ENCODE measurements at regions not wholly inside any gene's neighbourhood (a gene's known extent, or its start where the extent isn't known, plus 50 kb on each side); places are given as distances from the start of the nearest gene placed in this dataset.
A peak's percentile ranks its signal among the peaks of the same experiment; 100 is the strongest.

DNA sequence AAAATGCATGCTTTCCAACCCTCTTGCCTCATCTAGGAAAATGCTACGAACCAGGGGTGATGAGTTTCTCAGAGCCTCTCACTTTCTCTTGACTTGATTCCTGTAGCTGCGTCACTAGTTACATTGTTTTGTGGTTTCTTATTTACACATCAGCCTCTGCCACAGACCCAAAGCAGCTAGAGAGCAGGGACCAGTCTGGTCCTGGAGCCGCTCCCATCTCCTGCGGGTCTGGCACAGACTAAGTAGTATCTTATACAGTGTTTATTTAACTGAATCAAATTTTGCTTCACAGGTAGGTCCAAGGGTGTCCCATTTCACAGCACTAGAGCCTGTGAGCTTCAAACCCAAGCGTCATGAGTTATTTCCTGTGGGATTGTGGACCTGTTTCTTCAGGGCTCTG lies 310.5 kb downstream of the MYCN start:
- H3K4me1 ChIP-seq = peaks cover 11% of the 10 kb centered on the region
- H3K4me3 ChIP-seq (ENCODE audit: low read depth, low read length) = no peak overlapping the region
- peaks cover 12% of the 10 kb centered on the region for H3K9me3 ChIP-seq
- TF ChIP-seq, protein P1, sequence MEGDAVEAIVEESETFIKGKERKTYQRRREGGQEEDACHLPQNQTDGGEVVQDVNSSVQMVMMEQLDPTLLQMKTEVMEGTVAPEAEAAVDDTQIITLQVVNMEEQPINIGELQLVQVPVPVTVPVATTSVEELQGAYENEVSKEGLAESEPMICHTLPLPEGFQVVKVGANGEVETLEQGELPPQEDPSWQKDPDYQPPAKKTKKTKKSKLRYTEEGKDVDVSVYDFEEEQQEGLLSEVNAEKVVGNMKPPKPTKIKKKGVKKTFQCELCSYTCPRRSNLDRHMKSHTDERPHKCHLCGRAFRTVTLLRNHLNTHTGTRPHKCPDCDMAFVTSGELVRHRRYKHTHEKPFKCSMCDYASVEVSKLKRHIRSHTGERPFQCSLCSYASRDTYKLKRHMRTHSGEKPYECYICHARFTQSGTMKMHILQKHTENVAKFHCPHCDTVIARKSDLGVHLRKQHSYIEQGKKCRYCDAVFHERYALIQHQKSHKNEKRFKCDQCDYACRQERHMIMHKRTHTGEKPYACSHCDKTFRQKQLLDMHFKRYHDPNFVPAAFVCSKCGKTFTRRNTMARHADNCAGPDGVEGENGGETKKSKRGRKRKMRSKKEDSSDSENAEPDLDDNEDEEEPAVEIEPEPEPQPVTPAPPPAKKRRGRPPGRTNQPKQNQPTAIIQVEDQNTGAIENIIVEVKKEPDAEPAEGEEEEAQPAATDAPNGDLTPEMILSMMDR (IDR thresholded peaks at IDR 0.05; ENCODE audit: low read depth, low read length) = no peak
- H3K27me3 ChIP-seq = no peaks in the 10 kb centered on the region
- peak; percentile 98 for DNase-seq
- H3K36me3 ChIP-seq = no peaks in the 10 kb centered on the region

DNA sequence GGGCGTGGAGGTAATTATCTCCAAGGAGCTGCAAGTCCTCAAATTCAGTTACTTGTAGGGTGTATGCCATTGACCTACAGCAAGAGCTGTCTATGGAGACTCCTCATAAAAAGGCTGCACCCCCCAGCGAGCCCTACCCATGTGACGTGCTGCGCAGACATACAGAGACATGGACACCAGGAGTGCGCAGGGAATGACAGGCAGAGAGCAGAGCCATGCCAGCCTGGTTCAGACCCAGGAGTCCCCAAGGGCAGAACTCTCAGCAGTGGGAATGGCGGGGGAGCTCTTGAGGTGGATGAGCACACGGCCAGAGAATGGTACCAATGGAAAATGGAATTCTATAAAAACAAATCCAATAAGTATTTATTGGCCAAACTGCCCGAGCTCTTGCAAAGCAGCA lies 310.1 kb downstream of the MYCN start:
- H3K27me3 ChIP-seq = no peaks in the 10 kb centered on the region
- H3K4me1 ChIP-seq = peaks cover 11% of the 10 kb centered on the region
- peaks cover 12% of the 10 kb centered on the region for H3K9me3 ChIP-seq
- TF ChIP-seq, protein P1 (IDR thresholded peaks at IDR 0.05; ENCODE audit: low read depth, low read length) = no peak
- DNase-seq = peak; percentile 100
- no peaks in the 10 kb centered on the region for H3K36me3 ChIP-seq
- H3K4me3 ChIP-seq (ENCODE audit: low read depth, low read length) = no peak overlapping the region

DNA sequence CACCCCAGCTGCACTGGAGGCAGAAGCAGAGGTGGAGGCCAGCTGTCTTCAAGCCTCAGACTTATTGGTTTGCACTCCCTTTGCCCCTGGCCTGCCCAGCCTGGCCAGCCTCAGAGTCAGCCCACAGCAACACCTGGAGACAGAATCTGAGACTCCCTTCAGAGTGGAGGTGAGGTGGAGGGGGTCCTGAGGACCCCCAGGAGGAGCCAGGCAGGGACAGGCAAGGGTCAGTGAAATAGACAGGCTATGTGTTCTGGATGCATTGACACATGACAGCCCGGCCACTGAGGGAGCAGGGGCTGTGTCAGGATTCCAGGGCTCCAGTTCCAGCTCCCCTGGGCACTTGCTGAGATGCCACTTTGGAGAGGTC lies 309.7 kb downstream of the MYCN start:
- DNase-seq = peak; percentile 99
- Histone ChIP-seq H3K4me1 (peaks cover 12% of the 10 kb centered on the region), H3K36me3 (no peaks in the 10 kb centered on the region), H3K9me3 (peaks cover 9% of the 10 kb centered on the region), H3K4me3 (ENCODE audit: low read depth, low read length) (no peak overlapping the region), H3K27me3 (no peaks in the 10 kb centered on the region)
- TF ChIP-seq, protein P1 (IDR thresholded peaks at IDR 0.05; ENCODE audit: low read depth, low read length) = no peak

DNA sequence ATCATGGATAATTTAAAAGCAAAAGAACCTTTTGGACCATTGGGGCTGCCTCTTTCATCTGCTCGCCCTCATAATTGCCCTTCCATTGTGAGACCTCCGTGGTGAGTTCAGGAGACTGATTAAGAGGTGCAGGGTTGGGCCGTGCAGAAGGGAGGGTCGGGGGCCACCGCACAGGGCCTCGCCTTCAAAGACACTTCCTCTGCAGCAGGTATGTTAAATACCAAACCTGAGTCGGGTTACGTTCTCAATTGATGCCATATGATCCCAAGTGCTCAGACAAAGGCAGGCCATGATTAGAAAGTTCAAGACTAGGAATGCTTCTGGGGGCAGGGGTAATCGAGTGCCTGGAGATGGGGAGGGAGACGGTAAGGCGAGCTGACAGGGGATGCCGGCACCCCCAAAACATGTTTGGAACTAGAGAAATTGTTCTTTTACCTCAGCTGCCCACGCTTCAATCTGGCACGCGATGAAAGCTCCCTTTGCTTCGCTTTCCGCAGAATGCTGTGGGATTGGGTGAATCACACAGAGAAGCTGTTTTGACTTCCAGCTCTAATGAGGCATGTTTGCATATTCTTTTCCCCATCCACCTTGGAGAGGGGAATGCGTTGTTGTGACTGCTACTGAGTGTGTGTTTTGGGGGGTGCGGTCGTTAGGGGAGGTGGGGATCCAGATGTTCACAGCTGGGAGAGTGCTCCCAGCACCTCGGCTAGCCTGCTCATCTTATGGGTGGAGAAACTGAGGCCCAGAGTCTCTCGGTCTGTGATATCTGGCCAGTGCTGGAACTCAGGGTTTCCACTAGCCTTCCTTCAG lies 309.1 kb downstream of the MYCN start:
- TF ChIP-seq, protein P1 (IDR thresholded peaks at IDR 0.05; ENCODE audit: low read depth, low read length) = no peak

DNA sequence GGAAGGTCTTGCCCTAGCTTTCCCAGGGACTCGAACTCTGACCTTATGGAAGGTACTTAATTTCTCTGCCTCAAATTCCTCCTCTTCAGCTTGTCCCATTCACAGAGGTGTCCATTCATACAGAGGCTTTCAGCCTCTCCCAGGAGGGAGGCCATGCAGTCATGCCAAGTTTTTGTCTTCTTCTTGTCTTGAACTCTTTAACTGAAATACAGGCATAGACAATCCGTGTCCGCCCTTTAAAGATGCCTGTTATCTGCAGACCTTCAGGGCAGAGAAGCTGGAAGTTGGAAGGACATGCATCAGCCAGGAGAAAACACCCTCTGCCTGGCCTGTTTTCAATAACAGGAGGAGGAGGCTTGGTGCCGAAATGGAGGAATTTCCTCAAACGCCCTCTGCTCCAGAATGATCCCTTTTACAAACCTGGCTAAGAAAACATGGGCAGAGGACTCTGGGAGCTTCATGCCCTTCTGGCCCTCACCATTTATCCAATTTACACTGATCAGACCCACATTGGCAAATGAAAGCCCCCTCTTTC lies 308.3 kb downstream of the MYCN start:
- Histone ChIP-seq H3K4me3 (ENCODE audit: low read depth, low read length) (no peak overlapping the region), H3K27me3 (no peaks in the 10 kb centered on the region), H3K4me1 (peaks cover 14% of the 10 kb centered on the region), H3K9me3 (no peaks in the 10 kb centered on the region; the same call in 1 of the 2 replicates), H3K36me3 (no peaks in the 10 kb centered on the region)
- TF ChIP-seq, protein P1 (IDR thresholded peaks at IDR 0.05; ENCODE audit: low read depth, low read length) = no peak
- DNase-seq = peak; percentile 96

More for the DNA sequence above, 309.1 kb downstream of the MYCN start:
- Histone ChIP-seq H3K4me1 (peaks cover 14% of the 10 kb centered on the region), H3K36me3 (no peaks in the 10 kb centered on the region), H3K4me3 (ENCODE audit: low read depth, low read length) (no peak overlapping the region), H3K9me3 (peaks cover 4% of the 10 kb centered on the region), H3K27me3 (no peaks in the 10 kb centered on the region)
- DNase-seq = peak; percentile 99
